Fibroblast of the aortic adventitia (primary cell): ENCODE measurements at regions not wholly inside any gene's neighbourhood (a gene's known extent, or its start where the extent isn't known, plus 50 kb on each side); places are given as distances from the start of the nearest gene placed in this dataset.
A peak's percentile ranks its signal among the peaks of the same experiment; 100 is the strongest.

Experiments used
- DNase-seq: peaks from one replicate; pipeline ENCODE4 v3.0.0-alpha.2; 2010; ENCODE audit warnings: low read depth
- H3K4me3 ChIP-seq: 2 replicates; pipeline ENCODE4 v1.5.1; 2011; ENCODE audit warnings: low read depth, mild to moderate bottlenecking, control low read depth, low read length, moderate library complexity
- TF ChIP-seq, protein P1 (sequence below): IDR thresholded peaks from 2 replicates; pipeline ENCODE4 v1.5.1; 2011; ENCODE audit warnings: mild to moderate bottlenecking, low read length, control low read depth, inconsistent platforms; ENCODE audit not compliant: insufficient read depth

DNA sequence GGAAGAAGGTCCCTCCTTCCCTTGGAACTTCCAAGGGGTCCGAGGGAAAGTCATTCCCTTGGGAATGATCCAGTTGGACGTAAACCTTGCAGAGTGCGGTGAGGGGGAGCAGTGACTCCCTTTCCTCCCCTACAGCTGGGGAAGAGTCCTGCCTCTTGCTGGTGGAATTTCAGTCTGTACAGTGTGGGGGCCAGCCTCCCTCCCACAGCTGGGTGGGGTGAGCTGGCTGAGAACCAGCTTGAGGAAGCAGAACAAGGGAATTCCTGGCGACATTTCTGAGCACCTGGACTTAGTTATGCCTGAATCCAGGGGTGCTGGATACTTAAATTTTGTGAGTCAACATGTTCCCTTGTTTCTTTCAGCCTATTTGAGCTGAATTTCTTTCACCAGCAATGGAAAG, 152.0 kb downstream of the ANKRD60 start:
- TF ChIP-seq, protein P1, sequence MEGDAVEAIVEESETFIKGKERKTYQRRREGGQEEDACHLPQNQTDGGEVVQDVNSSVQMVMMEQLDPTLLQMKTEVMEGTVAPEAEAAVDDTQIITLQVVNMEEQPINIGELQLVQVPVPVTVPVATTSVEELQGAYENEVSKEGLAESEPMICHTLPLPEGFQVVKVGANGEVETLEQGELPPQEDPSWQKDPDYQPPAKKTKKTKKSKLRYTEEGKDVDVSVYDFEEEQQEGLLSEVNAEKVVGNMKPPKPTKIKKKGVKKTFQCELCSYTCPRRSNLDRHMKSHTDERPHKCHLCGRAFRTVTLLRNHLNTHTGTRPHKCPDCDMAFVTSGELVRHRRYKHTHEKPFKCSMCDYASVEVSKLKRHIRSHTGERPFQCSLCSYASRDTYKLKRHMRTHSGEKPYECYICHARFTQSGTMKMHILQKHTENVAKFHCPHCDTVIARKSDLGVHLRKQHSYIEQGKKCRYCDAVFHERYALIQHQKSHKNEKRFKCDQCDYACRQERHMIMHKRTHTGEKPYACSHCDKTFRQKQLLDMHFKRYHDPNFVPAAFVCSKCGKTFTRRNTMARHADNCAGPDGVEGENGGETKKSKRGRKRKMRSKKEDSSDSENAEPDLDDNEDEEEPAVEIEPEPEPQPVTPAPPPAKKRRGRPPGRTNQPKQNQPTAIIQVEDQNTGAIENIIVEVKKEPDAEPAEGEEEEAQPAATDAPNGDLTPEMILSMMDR = no peak
- peak; percentile 6 for DNase-seq
- no peak overlapping the region for H3K4me3 ChIP-seq

DNA sequence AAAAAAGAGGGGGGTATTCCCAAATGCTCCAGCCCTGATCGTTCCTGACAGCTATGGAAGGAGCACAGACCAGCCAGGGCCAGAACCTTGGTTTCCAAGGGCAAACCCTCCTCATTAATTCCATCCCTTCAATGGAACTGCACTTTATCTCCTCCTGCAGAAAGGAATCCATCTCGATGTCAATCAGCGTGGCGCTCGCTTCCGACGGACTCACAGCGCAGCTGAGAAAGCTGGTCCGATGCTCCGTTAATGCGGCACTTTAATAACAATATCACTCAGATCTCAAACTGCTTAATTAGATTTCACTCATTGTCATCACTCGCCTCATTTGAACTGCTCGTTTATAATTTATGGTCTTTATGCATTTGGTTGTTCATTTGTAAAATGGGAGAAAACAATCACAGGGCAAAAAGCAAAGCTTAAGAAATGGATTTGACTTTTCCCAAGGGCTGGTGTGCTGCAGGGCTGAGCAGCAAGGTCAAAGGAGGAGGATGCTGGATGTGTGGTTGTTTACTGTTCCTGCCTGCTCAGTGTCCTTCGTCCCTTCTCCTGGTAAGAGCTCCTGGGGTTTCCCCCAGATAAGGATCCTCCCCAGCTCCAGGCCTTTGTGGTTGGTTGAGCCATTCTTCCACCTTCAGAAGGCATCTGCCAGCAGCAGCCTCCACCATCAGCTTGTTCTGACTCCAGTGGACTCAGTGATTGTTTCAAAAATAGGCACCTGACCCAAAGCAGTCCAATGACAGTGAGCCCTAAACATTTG, 152.7 kb downstream of the ANKRD60 start:
- TF ChIP-seq, protein P1 = no peak
- no peak for DNase-seq
- H3K4me3 ChIP-seq = no peak overlapping the region

DNA sequence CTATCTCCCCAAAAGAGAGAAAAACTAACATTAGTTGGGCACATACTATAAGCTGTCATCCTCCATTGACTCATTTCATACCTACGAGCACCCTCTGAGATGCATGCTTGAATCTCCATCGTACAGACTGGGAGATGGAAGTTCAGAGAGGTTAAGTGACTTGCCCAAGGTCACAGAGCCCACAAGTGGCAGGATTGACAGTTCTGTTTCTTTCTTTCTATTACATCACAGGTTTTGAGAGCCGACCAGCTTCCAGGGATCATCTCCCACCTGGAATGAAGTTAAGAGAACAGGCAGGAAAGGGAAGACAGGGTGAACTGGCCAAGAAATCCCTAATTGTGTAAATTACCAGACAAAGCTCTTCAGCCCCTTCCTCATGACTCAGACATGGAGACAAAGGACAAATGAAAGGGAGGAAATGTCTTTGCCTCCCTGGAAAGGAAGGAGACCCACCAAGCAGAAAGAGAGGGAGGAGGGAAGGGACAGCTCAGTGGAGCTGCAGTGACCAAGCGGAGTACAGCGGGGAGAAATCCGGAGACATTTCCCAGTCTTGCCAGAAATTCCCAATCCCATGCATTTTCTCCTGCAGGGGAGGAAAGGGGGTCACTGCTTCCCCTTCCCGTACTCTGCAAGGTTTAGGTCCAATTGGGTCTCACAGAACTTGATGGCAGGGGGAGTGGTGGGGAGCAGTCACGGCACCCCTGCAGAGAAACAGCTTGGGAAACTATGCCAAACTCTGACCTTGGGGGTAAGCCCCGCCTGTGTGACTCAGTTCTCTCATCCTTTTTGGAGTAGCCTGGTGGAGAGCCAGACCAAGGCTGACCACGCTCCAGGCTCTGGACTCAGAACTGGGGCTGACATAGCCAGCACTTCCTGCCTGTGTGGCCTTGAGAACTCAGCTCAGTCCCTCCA, 154.3 kb downstream of the ANKRD60 start:
- DNase-seq = peak; percentile 39
- H3K4me3 ChIP-seq = no peak overlapping the region
- TF ChIP-seq, protein P1 = no peak

DNA sequence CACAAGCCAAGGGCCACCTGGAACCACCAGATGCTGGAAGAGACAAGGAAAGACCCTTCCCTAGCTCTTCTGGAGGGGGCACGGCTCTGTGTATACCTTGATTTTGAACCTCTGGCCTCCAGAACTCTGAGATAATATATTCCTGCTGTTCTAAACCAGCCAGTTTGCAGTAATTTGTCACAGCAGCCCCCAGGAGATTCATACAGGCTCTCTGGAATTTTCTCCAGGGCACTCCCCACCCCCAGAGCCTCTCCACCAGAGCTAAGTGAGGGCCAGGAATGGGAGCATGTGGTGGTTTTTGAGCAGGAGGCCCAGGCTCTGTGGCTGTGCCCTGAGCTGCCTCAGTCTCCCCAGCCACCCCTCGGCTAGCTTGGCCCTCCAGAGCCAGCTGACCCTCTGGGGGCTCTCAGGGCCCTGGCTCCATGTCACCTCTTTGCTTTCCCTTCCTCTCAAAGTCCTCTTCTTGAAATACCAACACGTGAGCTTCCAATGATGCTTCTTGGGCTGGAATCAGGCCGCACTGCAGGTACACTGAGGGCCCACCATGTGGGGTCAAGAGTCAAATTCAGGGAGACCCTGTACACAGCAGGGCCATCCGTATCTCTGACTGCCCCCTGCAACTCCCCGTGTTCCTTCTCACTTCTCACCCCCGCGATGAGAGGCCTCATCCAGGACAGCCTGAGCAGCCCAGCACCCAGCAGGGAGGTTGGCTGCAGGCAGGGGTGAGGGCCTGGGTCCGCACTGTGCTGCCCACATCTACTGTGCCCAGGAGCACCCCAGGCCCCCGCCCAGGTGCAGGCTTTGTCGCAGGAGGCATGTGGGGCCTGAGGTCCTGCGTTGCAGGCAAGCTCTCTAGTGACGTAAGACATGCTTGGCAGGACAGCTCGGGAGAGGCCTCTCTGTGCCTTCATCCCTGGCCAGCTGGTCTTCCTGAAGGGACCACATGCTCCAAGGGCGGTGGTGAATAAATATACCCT, 155.5 kb downstream of the ANKRD60 start:
- TF ChIP-seq, protein P1 = no peak
- DNase-seq = no peak
- H3K4me3 ChIP-seq = no peak overlapping the region

DNA sequence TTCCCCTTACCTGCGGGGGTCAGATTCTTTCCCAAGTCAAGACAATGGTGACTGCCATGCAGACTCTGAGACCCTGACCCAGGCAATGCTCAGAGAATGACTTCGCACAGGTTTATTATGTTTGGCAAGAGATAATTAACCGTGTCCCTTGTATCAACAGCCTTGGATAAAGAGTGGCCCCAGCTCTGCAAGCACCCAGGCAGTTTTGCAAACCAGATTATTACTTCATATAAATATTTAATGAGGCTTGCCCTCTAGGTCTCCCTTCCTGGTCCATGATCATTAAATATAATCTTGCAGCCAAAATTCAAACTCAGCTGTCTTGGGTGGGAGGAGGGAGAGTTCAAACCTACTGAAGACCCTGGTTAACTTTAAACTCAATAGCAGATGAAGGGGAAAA, 156.5 kb downstream of the ANKRD60 start:
- no peak for DNase-seq
- no peak overlapping the region for H3K4me3 ChIP-seq
- TF ChIP-seq, protein P1 = no peak

DNA sequence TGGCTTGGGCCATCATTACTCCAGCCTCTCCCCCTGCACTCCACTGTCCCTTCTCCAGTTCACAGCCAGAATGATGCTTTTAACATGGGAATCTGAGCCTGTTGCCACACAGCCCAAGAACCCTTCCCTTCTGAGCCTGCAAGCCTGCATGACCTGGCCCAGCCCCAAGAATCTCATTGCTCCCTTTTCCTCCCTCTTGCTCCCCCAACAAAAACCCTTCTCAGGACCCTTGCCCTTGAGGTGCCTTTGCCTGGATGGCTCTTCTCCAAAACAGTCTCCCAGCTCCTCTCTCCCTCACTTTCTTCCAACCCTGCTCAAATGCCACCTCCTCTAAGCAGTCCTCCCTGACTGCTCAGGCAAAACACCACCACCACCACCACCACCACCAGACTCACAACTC, 157.2 kb downstream of the ANKRD60 start:
- TF ChIP-seq, protein P1 = no peak
- DNase-seq = no peak
- H3K4me3 ChIP-seq = no peak overlapping the region
